ENCODE measurements at regions not wholly inside any gene's neighbourhood (a gene's known extent, or its start where the extent isn't known, plus 50 kb on each side); places are given as distances from the start of the nearest gene placed in this dataset.

GRCh38 chr2:107063228-107063627 is 177.3 kb upstream of the ST6GAL2 start:
- no peak for DNase-seq (ENCODE audit: low spot score)
- no peaks in the 10 kb centered on the region for H3K4me1 Mint-ChIP-seq (ENCODE audit: low read depth)
- H3K9me3 Mint-ChIP-seq: no peaks in the 10 kb centered on the region
- H3K27me3 Mint-ChIP-seq (ENCODE audit: insufficient read depth): no peaks in the 10 kb centered on the region
- intact Hi-C loops (cut with micrococcal nuclease): no loop called here
- no peaks in the 10 kb centered on the region for H3K36me3 Mint-ChIP-seq (ENCODE audit: low read depth)
- no peak overlapping the region for H3K27ac Mint-ChIP-seq
- H3K4me3 Mint-ChIP-seq: no peak overlapping the region

- no peak for DNase-seq (ENCODE audit: low spot score)
- no peak overlapping the region for H3K4me3 Mint-ChIP-seq
- intact Hi-C loops (cut with micrococcal nuclease): no loop called here
- H3K9me3 Mint-ChIP-seq: no peaks in the 10 kb centered on the region
- no peaks in the 10 kb centered on the region for H3K4me1 Mint-ChIP-seq (ENCODE audit: low read depth)
- H3K36me3 Mint-ChIP-seq (ENCODE audit: low read depth): no peaks in the 10 kb centered on the region
- no peak overlapping the region for H3K27ac Mint-ChIP-seq
- no peaks in the 10 kb centered on the region for H3K27me3 Mint-ChIP-seq (ENCODE audit: insufficient read depth)
These were observed 178.8 kb upstream of the ST6GAL2 start for GRCh38 chr2:107064750-107065149.

- H3K9me3 Mint-ChIP-seq: no peaks in the 10 kb centered on the region
- no peak for DNase-seq (ENCODE audit: low spot score)
- H3K4me3 Mint-ChIP-seq: no peak overlapping the region
- H3K4me1 Mint-ChIP-seq (ENCODE audit: low read depth): no peaks in the 10 kb centered on the region
- no peaks in the 10 kb centered on the region for H3K27me3 Mint-ChIP-seq (ENCODE audit: insufficient read depth)
- no peak overlapping the region for H3K27ac Mint-ChIP-seq
- intact Hi-C loops (cut with micrococcal nuclease): no loop called here
- H3K36me3 Mint-ChIP-seq (ENCODE audit: low read depth): no peaks in the 10 kb centered on the region
These were observed 182.3 kb upstream of the ST6GAL2 start for GRCh38 chr2:107068069-107068916.

- intact Hi-C loops (cut with micrococcal nuclease): no loop called here
- no peak for DNase-seq (ENCODE audit: low spot score)
- H3K27me3 Mint-ChIP-seq (ENCODE audit: insufficient read depth): no peaks in the 10 kb centered on the region
- H3K4me3 Mint-ChIP-seq: no peak overlapping the region
- no peaks in the 10 kb centered on the region for H3K36me3 Mint-ChIP-seq (ENCODE audit: low read depth)
- H3K27ac Mint-ChIP-seq: no peak overlapping the region
- H3K4me1 Mint-ChIP-seq (ENCODE audit: low read depth): no peaks in the 10 kb centered on the region
- H3K9me3 Mint-ChIP-seq: no peaks in the 10 kb centered on the region
These were observed 183.9 kb upstream of the ST6GAL2 start for GRCh38 chr2:107069890-107070289.

GRCh38 chr2:107072150-107072940 is 186.4 kb upstream of the ST6GAL2 start:
- H3K27ac Mint-ChIP-seq: no peak overlapping the region
- no peaks in the 10 kb centered on the region for H3K4me1 Mint-ChIP-seq (ENCODE audit: low read depth)
- H3K4me3 Mint-ChIP-seq: no peak overlapping the region
- no peaks in the 10 kb centered on the region for H3K9me3 Mint-ChIP-seq
- DNase-seq (ENCODE audit: low spot score): no peak
- H3K27me3 Mint-ChIP-seq (ENCODE audit: insufficient read depth): no peaks in the 10 kb centered on the region
- intact Hi-C loops (cut with micrococcal nuclease): no loop called here
- H3K36me3 Mint-ChIP-seq (ENCODE audit: low read depth): no peaks in the 10 kb centered on the region

- H3K27me3 Mint-ChIP-seq (ENCODE audit: insufficient read depth): no peaks in the 10 kb centered on the region
These were observed 192.6 kb upstream of the ST6GAL2 start for GRCh38 chr2:107078584-107078983.

GRCh38 chr2:107086497-107086896 is 200.5 kb upstream of the ST6GAL2 start:
- Mint-ChIP-seq H3K36me3 (ENCODE audit: low read depth) (no peaks in the 10 kb centered on the region), H3K27ac (no peak overlapping the region), H3K27me3 (ENCODE audit: insufficient read depth) (no peaks in the 10 kb centered on the region), H3K9me3 (no peaks in the 10 kb centered on the region), H3K4me3 (no peak overlapping the region), H3K4me1 (ENCODE audit: low read depth) (no peaks in the 10 kb centered on the region)
- no peak for DNase-seq (ENCODE audit: low spot score)
- intact Hi-C loops (cut with micrococcal nuclease): no loop called here

More at GRCh38 chr2:107078584-107078983, 192.6 kb upstream of the ST6GAL2 start:
- H3K4me1 Mint-ChIP-seq (ENCODE audit: low read depth): no peaks in the 10 kb centered on the region
- no peaks in the 10 kb centered on the region for H3K9me3 Mint-ChIP-seq
- no peak overlapping the region for H3K27ac Mint-ChIP-seq
- no peak for DNase-seq (ENCODE audit: low spot score)
- intact Hi-C loops (cut with micrococcal nuclease): no loop called here
- H3K36me3 Mint-ChIP-seq (ENCODE audit: low read depth): no peaks in the 10 kb centered on the region
- H3K4me3 Mint-ChIP-seq: no peak overlapping the region

GRCh38 chr2:107088156-107088555 is 202.2 kb upstream of the ST6GAL2 start:
- no peak for DNase-seq (ENCODE audit: low spot score)
- Mint-ChIP-seq H3K36me3 (ENCODE audit: low read depth) (no peaks in the 10 kb centered on the region), H3K4me3 (no peak overlapping the region), H3K9me3 (no peaks in the 10 kb centered on the region), H3K27me3 (ENCODE audit: insufficient read depth) (no peaks in the 10 kb centered on the region), H3K4me1 (ENCODE audit: low read depth) (no peaks in the 10 kb centered on the region), H3K27ac (no peak overlapping the region)
- intact Hi-C loops (cut with micrococcal nuclease): no loop called here

- H3K27ac Mint-ChIP-seq: no peak overlapping the region
- intact Hi-C loops (cut with micrococcal nuclease): no loop called here
- H3K36me3 Mint-ChIP-seq (ENCODE audit: low read depth): no peaks in the 10 kb centered on the region
- H3K27me3 Mint-ChIP-seq (ENCODE audit: insufficient read depth): no peaks in the 10 kb centered on the region
- H3K4me3 Mint-ChIP-seq: no peak overlapping the region
- no peaks in the 10 kb centered on the region for H3K4me1 Mint-ChIP-seq (ENCODE audit: low read depth)
- no peaks in the 10 kb centered on the region for H3K9me3 Mint-ChIP-seq
- DNase-seq (ENCODE audit: low spot score): no peak
These were observed 205.3 kb upstream of the ST6GAL2 start for GRCh38 chr2:107091163-107091864.

GRCh38 chr2:107093426-107093957 is 207.5 kb upstream of the ST6GAL2 start:
- no peak overlapping the region for H3K4me3 Mint-ChIP-seq
- intact Hi-C loops (cut with micrococcal nuclease): no loop called here
- H3K4me1 Mint-ChIP-seq (ENCODE audit: low read depth): no peaks in the 10 kb centered on the region
- no peaks in the 10 kb centered on the region for H3K9me3 Mint-ChIP-seq
- no peaks in the 10 kb centered on the region for H3K36me3 Mint-ChIP-seq (ENCODE audit: low read depth)
- H3K27ac Mint-ChIP-seq: no peak overlapping the region
- DNase-seq (ENCODE audit: low spot score): no peak
- no peaks in the 10 kb centered on the region for H3K27me3 Mint-ChIP-seq (ENCODE audit: insufficient read depth)

GRCh38 chr2:107094450-107094986 is 208.6 kb upstream of the ST6GAL2 start:
- Mint-ChIP-seq H3K27ac (no peak overlapping the region), H3K36me3 (ENCODE audit: low read depth) (no peaks in the 10 kb centered on the region), H3K27me3 (ENCODE audit: insufficient read depth) (no peaks in the 10 kb centered on the region), H3K4me1 (ENCODE audit: low read depth) (no peaks in the 10 kb centered on the region), H3K4me3 (no peak overlapping the region), H3K9me3 (no peaks in the 10 kb centered on the region)
- intact Hi-C loops (cut with micrococcal nuclease): no loop called here
- DNase-seq (ENCODE audit: low spot score): no peak

GRCh38 chr2:107102176-107102575 is 216.2 kb upstream of the ST6GAL2 start:
- Mint-ChIP-seq H3K27me3 (ENCODE audit: insufficient read depth) (no peaks in the 10 kb centered on the region), H3K4me3 (no peak overlapping the region), H3K4me1 (ENCODE audit: low read depth) (no peaks in the 10 kb centered on the region), H3K27ac (no peak overlapping the region), H3K36me3 (ENCODE audit: low read depth) (no peaks in the 10 kb centered on the region), H3K9me3 (no peaks in the 10 kb centered on the region)
- intact Hi-C loops (cut with micrococcal nuclease): no loop called here
- DNase-seq (ENCODE audit: low spot score): no peak

Measured in activated T-helper 1 cell treated with anti-CD3 and anti-CD28 coated beads, Interleukin-12 subunit alpha, Interleukin-12 subunit beta, Interleukin-2, Interleukin-4 antibody, amounts not matched to agents 30 ng/mL and 10 ng/mL and 1 ng/mL, durations not matched to agents 14 hours and 24 hours and 36 hours (primary cell).